Erythroblast (primary cell): ENCODE measurements at regions not wholly inside any gene's neighbourhood (a gene's known extent, or its start where the extent isn't known, plus 50 kb on each side); places are given as distances from the start of the nearest gene placed in this dataset.

Experiments used
- GATA1 ChIP-seq: IDR thresholded peaks from 2 replicates; pipeline ENCODE4 v1.6.1; 2011; ENCODE audit warnings: low read depth, mild to moderate bottlenecking, control low read depth, low read length, moderate library complexity
- POLR2A ChIP-seq: IDR thresholded peaks from 2 replicates; pipeline ENCODE4 v1.6.1; 2011; ENCODE audit warnings: mild to moderate bottlenecking, low read length

DNA sequence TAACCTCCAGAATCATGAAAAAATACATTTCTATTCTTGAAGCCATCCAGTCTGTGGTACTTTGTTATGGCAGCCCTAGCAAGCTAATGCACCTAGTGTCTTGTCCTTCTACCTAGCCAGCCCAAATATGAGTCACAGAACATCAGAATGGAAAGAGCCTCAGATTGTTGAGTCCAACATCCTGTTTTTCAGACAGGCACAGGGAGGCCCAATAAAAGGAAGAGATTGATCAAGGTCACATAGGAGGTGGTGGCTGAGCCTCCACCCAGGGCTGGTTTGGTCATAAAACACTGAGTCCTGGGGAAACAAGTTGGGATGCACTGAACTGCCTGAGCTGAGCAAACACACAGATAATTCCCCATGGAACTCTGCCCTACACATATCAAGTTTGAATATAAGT is 195.5 kb downstream of the TTC32 start:
- TF ChIP-seq POLR2A (no peak), GATA1 (no peak)
